GM18511 (cell line): ENCODE measurements at regions not wholly inside any gene's neighbourhood (a gene's known extent, or its start where the extent isn't known, plus 50 kb on each side); places are given as distances from the start of the nearest gene placed in this dataset.
"Not testable (repeated sequence)": the region's sequence is repeated elsewhere in the genome, so short reads cannot be mapped to it uniquely, and the experiment has no call there.

Source experiments
- ATAC-seq: cut with Tn5 transposase; IDR thresholded peaks from one replicate; pipeline ENCODE4 v1.9.1; 2021; ENCODE audit warnings: mild to moderate bottlenecking, moderate library complexity; ENCODE audit not compliant: unreplicated experiment

DNA sequence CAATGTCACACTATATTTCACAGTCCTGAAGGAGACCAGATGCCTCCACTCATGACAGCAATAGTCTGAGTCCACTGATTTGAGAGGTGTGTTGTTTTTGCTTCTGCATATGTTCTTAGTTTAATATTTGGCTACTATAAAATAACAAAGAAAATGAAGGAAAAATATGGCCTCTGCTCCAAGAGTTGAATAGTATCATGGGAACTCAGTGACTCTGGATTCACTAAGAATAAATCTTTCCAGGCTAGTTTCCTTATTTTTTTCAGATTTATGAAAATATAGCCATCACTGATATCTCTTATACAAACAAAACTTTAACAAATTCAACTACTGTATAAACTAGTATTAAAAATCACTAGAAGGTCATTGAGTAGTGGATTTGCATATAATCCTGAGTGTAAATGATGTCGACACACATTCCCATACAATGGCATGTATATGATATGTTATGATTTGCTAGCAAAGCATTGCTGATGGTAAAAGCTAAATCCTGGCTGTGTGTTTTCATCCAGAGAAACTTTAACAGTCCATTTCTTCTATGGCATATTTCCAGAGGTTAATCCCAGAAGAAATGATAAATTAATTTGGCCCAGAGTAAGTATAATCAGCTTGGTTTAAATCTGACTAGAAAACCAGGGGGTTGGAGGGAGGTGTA is 66.0 kb upstream of the VIPR2 start:
- no peak for ATAC-seq

- ATAC-seq: no peak
Observed at GRCh38 chr7:159209429-159209828, 64.8 kb upstream of the VIPR2 start.

DNA sequence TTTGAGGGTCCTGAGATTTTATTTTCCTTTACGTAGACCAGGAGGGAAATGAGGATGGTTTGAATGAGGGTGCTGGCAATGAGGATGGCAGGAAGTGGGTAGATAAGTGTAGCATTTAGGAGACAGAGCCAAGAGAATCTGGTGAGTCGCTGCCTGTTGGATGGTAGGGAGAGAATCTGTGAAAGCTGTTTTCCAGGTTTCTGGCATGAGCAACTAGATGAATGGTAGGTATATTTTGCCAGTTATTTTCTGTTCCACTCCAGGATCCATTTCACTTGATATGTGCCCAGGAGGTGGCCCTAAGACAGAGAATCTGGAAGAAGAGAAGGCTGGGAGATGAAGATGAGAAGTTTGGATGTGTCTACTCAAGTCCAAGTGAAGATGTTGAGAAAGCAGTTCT is 63.3 kb upstream of the VIPR2 start:
- ATAC-seq: no peak

GRCh38 chr7:159207393-159207792 is 62.7 kb upstream of the VIPR2 start:
- ATAC-seq: no peak

GRCh38 chr7:159205833-159206232 is 61.2 kb upstream of the VIPR2 start:
- no peak for ATAC-seq

DNA sequence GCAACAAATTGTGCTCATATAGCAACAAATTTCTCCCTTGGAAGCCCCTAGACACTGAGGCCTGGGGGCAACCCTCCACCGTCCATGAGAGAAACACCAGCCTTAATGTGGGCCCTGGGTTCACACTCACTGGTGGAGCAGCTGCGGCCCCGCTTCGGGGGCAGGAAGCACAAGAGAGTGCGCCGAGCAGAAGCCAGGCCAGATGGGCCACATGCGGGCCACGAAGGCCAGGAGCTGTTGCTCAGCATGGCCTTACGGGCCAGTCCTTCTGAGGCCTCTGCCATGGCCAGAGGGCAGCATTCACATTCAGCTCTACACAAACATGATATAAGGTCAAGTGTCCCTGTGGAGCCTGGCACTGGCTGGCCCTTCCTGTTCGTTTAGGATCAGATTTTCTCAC is 60.0 kb upstream of the VIPR2 start:
- ATAC-seq: no peak

DNA sequence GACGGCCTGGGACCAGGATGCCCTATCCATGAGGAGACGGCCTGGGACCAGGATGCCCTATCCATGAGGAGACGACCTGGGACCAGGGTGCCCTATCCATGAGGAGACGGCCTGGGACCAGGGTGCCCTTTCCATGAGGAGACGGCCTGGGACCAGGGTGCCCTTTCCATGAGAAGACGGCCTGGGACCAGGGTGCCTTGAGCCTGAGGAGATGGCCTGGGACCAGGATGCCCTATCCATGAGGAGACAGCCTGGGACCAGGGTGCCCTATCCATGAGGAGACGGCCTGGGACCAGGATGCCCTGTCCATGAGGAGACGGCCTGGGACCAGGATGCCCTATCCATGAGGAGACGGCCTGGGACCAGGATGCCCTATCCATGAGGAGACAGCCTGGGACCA is 58.6 kb upstream of the VIPR2 start:
- ATAC-seq: not testable (repeated sequence)

DNA sequence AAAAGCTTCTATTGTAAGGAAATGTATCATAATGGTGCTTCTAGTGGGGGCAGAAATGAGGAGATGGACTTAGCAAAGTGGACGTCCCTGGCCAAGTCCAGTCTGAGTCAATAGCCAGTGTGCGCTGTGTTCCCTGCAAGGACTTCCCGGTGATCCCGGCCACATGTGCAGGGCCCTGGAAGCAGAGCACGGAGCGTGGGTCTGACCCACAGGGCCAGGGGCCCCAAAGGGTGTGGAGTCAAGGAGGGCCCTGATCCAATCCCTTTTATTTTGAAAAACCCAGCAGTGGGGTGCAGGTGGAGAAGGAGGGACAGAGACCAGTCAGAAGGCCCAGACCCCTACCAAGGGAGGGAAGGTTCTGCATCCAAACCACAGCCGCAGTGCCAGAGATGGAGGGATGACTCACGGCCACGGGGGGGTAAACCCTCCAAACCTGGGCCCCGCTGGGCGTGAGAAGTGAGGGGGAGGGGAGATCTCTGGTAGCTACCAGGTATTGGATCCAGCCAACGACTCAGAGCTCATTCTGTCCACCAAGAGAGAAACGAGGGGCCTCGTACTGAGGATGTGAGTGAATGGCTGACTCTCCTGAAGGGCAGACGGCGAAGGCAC is 57.2 kb upstream of the VIPR2 start:
- no peak for ATAC-seq

- ATAC-seq: no peak
Observed at GRCh38 chr7:159200421-159200820, 55.8 kb upstream of the VIPR2 start.

DNA sequence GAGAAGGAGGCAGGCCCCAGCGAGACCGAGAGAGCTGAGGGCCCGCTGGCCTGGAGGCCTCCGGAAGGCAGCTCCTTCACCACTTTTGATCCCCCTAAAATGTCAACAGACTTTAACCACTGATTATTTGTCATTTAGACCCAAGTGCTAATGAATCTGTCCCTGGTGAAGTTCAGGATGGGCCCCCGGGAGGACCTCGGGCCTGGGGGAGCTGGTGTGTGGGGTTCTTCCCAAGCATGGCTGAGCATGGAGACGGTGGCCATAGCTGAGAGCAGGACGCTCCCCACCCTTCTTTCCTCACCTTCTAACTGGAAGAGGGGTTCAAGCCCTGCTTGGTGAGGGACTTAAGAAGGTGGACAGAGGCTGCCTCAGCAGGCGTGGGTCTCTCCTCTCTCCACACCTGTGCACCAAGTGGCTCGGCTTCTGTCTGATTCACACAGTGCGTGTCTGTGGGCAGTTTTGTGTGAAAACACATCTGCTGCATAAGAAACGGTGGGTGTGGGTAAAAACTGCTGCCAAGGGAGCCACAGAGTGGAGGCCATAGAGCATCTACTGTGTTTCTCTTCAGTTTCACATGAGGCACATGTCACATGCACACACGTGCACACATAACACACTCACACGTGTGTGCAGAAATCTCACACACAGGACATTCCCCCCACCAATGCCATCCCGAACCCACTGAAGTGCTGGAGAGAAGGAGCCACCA is 53.5 kb upstream of the VIPR2 start:
- no peak for ATAC-seq

DNA sequence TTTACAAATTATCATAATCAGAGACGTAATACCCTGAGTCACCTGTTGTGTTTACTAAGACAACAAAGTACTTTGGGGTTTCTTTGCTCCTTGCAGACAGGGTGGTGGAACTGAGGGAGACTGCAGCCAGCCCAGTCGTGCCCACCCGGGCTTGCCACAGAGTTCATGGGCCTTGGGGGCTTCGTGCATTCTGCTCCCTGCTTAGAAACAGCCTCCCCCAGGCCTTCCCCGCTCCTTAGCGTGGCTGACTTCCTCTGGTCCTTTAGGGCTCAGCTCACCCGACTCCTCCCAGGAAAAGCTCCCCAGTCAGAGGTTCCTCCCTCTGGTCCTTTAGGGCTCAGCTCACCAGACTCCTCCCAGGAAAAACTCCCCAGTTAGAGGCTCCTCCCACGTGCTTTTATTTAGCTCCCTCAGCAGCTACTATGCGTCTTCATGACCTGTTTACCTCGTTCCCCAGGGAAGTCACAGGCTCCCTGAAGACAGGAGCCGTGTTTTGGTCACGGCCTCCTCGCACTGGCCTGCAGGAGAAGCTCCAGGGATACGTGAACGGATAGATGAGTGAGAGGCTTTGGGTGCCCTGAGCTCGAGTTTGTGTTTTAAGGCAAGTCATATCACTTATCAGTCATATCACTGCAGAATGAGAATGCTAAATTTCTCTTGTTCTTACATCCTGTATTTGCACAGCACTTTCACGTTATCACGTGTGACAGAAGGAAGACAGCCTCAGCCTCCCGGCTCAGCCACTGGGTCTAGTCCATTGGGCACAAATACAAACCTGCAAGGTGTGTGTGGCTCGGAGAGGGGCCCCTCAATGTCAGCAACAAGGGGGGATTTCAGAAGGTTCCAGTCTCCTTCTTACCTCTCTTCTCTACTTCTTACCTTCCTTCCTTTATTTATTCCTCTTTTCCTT is 52.7 kb upstream of the VIPR2 start:
- peak; percentile 79 for ATAC-seq

- no peak for ATAC-seq
Observed at GRCh38 chr7:159196584-159196983, 51.9 kb upstream of the VIPR2 start.

- no peak for ATAC-seq
Observed at GRCh38 chr7:159195946-159196345, 51.3 kb upstream of the VIPR2 start.
